ENCODE measurements at regions not wholly inside any gene's neighbourhood (a gene's known extent, or its start where the extent isn't known, plus 50 kb on each side); places are given as distances from the start of the nearest gene placed in this dataset.

GRCh38 chr7:80333040-80333439 is 178.8 kb downstream of the GNAT3 start:
- TF ChIP-seq CTCF (IDR thresholded peaks at IDR 0.05; ENCODE audit: low read length): no peak
- no peak for TF ChIP-seq EZH2phosphoT487 (IDR thresholded peaks at IDR 0.05; ENCODE audit: low read length)
- no peak for TF ChIP-seq EZH2 (optimal IDR thresholded peaks at IDR 0.05; ENCODE audit: low read depth, low read length)

Measured in MM.1S (cell line).